BE2C (cell line): ENCODE measurements at regions not wholly inside any gene's neighbourhood (a gene's known extent, or its start where the extent isn't known, plus 50 kb on each side); places are given as distances from the start of the nearest gene placed in this dataset.
"Not testable (repeated sequence)": the region's sequence is repeated elsewhere in the genome, so short reads cannot be mapped to it uniquely, and the experiment has no call there.

Experiments
- DNase-seq: peaks from one replicate; pipeline ENCODE4 v3.0.0-alpha.2; 2020
- H3K27me3 ChIP-seq: fragments of 250-450 bp; sonication (Bioruptor Pico); 2 replicates; pipeline ENCODE4 v1.5.1; 2020; ENCODE audit warnings: mild to moderate bottlenecking
- H3K36me3 ChIP-seq: fragments of 250-450 bp; sonication (Bioruptor Pico); 2 replicates; pipeline ENCODE4 v1.5.1; 2020; ENCODE audit warnings: mild to moderate bottlenecking
- H3K4me1 ChIP-seq: fragments of 250-450 bp; sonication (Bioruptor Pico); 2 replicates; pipeline ENCODE4 v1.5.1; 2020
- H3K4me3 ChIP-seq: 2 replicates; pipeline ENCODE4 v1.5.1; 2011; ENCODE audit warnings: low read depth, low read length
- H3K9me3 ChIP-seq: fragments of 250-450 bp; sonication (Bioruptor Pico); 2 replicates; pipeline ENCODE4 v1.5.1; 2020
- TF ChIP-seq, protein P1 (sequence below): IDR thresholded peaks from 2 replicates; pipeline ENCODE4 v1.5.1; 2012; ENCODE audit warnings: mild to moderate bottlenecking, low read depth, low read length

DNA sequence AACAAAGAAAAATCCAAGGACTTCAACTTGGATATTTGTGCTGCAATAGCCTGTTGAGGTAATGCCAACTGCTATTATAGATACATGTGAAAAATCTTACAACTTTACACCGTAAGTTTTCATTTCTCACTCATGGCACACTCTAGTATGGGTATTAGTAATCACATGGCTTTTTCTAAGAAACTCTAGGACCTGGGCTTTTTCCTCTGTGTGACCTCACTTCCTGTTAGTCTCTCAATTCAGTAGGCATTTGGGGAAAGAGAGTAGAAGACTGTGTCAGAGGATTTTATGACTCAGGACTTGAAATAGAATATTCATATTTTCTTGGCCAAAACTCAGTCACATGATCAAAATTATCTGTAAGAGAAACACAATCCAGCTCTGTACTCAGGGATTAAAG lies 1049.9 kb downstream of the REEP3 start:
- Histone ChIP-seq H3K9me3 (no peaks in the 10 kb centered on the region), H3K27me3 (no peaks in the 10 kb centered on the region), H3K4me1 (peaks cover 7% of the 10 kb centered on the region), H3K36me3 (no peaks in the 10 kb centered on the region), H3K4me3 (no peak overlapping the region)
- DNase-seq, result no peak
- TF ChIP-seq, protein P1, sequence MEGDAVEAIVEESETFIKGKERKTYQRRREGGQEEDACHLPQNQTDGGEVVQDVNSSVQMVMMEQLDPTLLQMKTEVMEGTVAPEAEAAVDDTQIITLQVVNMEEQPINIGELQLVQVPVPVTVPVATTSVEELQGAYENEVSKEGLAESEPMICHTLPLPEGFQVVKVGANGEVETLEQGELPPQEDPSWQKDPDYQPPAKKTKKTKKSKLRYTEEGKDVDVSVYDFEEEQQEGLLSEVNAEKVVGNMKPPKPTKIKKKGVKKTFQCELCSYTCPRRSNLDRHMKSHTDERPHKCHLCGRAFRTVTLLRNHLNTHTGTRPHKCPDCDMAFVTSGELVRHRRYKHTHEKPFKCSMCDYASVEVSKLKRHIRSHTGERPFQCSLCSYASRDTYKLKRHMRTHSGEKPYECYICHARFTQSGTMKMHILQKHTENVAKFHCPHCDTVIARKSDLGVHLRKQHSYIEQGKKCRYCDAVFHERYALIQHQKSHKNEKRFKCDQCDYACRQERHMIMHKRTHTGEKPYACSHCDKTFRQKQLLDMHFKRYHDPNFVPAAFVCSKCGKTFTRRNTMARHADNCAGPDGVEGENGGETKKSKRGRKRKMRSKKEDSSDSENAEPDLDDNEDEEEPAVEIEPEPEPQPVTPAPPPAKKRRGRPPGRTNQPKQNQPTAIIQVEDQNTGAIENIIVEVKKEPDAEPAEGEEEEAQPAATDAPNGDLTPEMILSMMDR, result no peak

DNA sequence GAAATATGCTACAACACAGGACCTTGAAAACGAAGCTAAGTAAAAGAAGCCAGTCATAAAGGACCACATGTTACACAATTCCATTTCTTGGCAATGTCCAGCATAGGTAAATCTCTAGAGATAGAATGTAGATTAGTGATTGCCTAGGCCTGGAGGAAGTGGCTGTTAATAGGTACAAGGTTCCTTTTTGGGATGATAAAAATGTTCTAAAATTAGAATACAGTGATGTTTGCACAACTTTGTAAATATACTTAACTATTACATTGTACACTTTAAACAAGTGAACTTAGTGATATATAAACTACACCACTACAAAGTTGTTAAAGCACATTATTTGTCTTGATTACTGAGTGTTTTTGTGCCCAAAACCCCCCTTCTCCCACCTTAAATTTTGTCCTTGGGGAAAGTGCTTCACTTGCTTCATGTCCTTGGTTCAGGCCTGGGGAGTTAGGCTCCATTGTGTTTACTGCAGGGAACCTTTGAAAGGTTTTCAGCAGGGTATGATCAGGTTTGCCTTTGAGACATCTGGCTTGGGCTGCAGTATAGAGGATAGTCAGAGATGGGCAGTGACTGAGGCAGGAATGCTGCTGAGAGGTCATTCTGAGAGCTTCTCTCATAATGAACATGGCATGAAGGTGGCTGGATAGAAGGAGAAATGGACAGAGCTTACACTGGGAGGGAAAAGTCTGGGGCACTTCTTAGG lies 1052.6 kb downstream of the REEP3 start:
- no peaks in the 10 kb centered on the region for H3K36me3 ChIP-seq
- TF ChIP-seq, protein P1, result no peak
- H3K4me3 ChIP-seq, result no peak overlapping the region
- H3K4me1 ChIP-seq, result peaks cover 7% of the 10 kb centered on the region
- H3K27me3 ChIP-seq, result no peaks in the 10 kb centered on the region
- H3K9me3 ChIP-seq, result no peaks in the 10 kb centered on the region
- peak; percentile 21 for DNase-seq

DNA sequence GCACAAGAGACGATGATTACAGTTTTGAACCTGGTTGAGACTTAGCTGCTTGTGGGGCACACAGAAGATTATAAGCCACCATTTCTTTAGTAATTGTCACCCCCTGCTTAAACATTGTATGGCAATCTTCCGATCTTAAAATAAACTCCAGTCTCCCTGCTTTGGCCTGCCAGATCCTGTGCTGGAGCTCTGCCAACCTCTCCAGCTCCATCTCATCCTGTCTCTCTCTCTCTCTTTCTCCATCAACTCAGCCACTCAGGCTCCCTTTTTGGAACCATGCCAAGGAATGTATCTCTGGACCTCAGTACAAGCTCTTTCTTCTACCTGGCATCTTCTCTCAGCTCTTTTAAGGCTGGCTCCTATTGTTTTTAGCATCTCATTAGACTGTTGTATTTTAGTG lies 1053.2 kb downstream of the REEP3 start:
- Histone ChIP-seq H3K4me1 (peaks cover 7% of the 10 kb centered on the region), H3K36me3 (no peaks in the 10 kb centered on the region), H3K9me3 (no peaks in the 10 kb centered on the region), H3K4me3 (no peak overlapping the region), H3K27me3 (no peaks in the 10 kb centered on the region)
- peak; percentile 90 for DNase-seq
- TF ChIP-seq, protein P1, result no peak

DNA sequence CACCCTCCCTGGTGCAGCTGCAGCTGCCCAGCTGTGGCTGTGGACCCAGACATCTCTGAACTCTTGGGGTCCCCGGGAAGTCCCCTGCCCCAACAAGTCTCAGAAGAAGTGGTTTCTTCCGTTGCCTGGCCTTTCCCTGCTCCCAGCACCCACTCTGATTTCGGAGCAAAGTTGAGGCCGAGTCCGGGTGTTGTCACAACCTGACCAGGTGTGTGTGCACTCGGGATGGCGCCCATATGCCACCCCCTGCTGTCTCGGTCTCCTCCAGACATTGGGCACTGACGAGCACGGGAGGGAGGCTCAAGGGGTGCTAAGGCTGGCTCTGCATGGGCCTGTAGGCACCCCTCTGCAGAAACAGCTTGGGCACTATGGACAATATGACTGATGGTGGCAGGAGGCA lies 1055.3 kb downstream of the REEP3 start:
- TF ChIP-seq, protein P1, result no peak
- H3K9me3 ChIP-seq, result no peaks in the 10 kb centered on the region
- no peaks in the 10 kb centered on the region for H3K27me3 ChIP-seq
- no peaks in the 10 kb centered on the region for H3K36me3 ChIP-seq
- no peak overlapping the region for H3K4me3 ChIP-seq
- no peak for DNase-seq
- peaks cover 7% of the 10 kb centered on the region for H3K4me1 ChIP-seq

DNA sequence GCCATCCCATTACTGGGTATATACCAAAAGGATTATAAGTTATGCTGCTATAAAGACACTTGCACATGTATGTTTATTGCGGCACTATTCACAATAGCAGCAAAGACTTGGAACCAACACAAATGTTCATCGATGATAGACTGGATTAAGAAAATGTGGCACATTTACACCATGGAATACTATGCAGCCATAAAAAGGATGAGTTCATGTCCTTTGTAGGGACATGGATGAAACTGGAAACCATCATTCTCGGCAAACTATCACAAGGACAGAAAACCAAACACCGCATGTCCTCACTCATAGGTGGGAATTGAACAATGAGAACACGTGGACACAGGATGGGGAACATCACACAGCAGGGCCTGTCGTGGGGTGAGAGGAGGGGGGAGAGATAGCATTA lies 1057.6 kb downstream of the REEP3 start:
- not testable (repeated sequence) for DNase-seq, H3K36me3 ChIP-seq, H3K27me3 ChIP-seq, H3K9me3 ChIP-seq, H3K4me1 ChIP-seq, H3K4me3 ChIP-seq

DNA sequence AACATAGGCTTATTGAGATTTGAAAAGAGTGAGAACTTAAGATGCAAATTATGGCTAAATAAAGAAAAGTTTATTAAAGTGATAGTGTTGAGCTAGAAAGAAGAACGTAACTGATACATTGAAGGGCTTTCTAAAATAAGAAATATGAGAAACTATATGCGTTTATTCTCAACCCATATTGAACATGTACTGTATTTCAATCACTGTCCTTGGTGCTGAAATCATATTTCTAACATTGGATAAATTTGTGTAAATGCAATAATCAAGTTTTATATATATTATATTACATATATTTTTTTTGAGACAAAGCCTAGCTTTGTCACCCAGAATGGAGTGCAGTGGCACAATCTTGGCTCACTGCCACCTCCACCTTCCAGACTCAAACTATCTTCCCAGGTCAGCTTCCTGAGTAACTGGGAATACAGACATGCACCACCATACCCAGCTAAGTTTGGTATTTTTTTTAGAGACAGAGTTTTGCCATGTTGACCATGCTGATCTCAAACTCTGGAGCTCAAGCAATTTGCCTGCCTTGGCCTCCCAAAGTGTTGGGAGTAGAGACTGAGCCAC lies 1065.8 kb downstream of the REEP3 start:
- Histone ChIP-seq H3K4me1 (no peaks in the 10 kb centered on the region), H3K4me3 (no peak overlapping the region)
- TF ChIP-seq, protein P1, result no peak

More for the DNA sequence above, 1065.8 kb downstream of the REEP3 start:
- H3K27me3 ChIP-seq, result no peaks in the 10 kb centered on the region
- DNase-seq, result no peak
- no peaks in the 10 kb centered on the region for H3K36me3 ChIP-seq
- H3K9me3 ChIP-seq, result no peaks in the 10 kb centered on the region
